Progenitor cell of endocrine pancreas (in vitro differentiated cells): ENCODE measurements at regions not wholly inside any gene's neighbourhood (a gene's known extent, or its start where the extent isn't known, plus 50 kb on each side); places are given as distances from the start of the nearest gene placed in this dataset.

Source experiments
- DNase-seq: peaks from one replicate; pipeline ENCODE4 v3.0.0; 2021; ENCODE audit warnings: low spot score; ENCODE audit not compliant: unreplicated experiment
- H3K27ac Mint-ChIP-seq: 2 replicates; pipeline ENCODE4 v1.8.0; 2021; ENCODE audit warnings: mild to moderate bottlenecking, moderate library complexity, mixed read lengths
- H3K27me3 Mint-ChIP-seq: 2 replicates; pipeline ENCODE4 v1.8.0; 2021; ENCODE audit warnings: mixed read lengths
- H3K36me3 Mint-ChIP-seq: 2 replicates; pipeline ENCODE4 v1.8.0; 2022; ENCODE audit warnings: mixed read lengths; ENCODE audit not compliant: insufficient read depth
- H3K4me1 Mint-ChIP-seq: 2 replicates; pipeline ENCODE4 v1.8.0; 2021; ENCODE audit warnings: low read depth, mixed read lengths
- H3K4me3 Mint-ChIP-seq: 2 replicates; pipeline ENCODE4 v1.8.0; 2021; ENCODE audit warnings: low read depth, mild to moderate bottlenecking, moderate library complexity, mixed read lengths
- H3K9me3 Mint-ChIP-seq: 2 replicates; pipeline ENCODE4 v1.8.0; 2021; ENCODE audit warnings: low read depth, mixed read lengths
- TF ChIP-seq, protein P1 (sequence below): fragments of 200-600 bp; sonication (generic); IDR thresholded peaks from one replicate; pipeline ENCODE4 v1.5.0; 2021; ENCODE audit warnings: antibody characterized with exemption, mild to moderate bottlenecking; ENCODE audit not compliant: unreplicated experiment

GRCh38 chr22:49331223-49331815, 496.4 kb downstream of the BRD1 start:
- no peak overlapping the region for H3K4me3 Mint-ChIP-seq
- H3K36me3 Mint-ChIP-seq, result no peaks in the 10 kb centered on the region
- peaks cover 3% of the 10 kb centered on the region for H3K9me3 Mint-ChIP-seq
- no peaks in the 10 kb centered on the region for H3K4me1 Mint-ChIP-seq
- peak; percentile 6 for DNase-seq
- no peak overlapping the region for H3K27ac Mint-ChIP-seq
- TF ChIP-seq, protein P1, sequence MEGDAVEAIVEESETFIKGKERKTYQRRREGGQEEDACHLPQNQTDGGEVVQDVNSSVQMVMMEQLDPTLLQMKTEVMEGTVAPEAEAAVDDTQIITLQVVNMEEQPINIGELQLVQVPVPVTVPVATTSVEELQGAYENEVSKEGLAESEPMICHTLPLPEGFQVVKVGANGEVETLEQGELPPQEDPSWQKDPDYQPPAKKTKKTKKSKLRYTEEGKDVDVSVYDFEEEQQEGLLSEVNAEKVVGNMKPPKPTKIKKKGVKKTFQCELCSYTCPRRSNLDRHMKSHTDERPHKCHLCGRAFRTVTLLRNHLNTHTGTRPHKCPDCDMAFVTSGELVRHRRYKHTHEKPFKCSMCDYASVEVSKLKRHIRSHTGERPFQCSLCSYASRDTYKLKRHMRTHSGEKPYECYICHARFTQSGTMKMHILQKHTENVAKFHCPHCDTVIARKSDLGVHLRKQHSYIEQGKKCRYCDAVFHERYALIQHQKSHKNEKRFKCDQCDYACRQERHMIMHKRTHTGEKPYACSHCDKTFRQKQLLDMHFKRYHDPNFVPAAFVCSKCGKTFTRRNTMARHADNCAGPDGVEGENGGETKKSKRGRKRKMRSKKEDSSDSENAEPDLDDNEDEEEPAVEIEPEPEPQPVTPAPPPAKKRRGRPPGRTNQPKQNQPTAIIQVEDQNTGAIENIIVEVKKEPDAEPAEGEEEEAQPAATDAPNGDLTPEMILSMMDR, result no peak
- peaks cover 11% of the 10 kb centered on the region for H3K27me3 Mint-ChIP-seq

DNA sequence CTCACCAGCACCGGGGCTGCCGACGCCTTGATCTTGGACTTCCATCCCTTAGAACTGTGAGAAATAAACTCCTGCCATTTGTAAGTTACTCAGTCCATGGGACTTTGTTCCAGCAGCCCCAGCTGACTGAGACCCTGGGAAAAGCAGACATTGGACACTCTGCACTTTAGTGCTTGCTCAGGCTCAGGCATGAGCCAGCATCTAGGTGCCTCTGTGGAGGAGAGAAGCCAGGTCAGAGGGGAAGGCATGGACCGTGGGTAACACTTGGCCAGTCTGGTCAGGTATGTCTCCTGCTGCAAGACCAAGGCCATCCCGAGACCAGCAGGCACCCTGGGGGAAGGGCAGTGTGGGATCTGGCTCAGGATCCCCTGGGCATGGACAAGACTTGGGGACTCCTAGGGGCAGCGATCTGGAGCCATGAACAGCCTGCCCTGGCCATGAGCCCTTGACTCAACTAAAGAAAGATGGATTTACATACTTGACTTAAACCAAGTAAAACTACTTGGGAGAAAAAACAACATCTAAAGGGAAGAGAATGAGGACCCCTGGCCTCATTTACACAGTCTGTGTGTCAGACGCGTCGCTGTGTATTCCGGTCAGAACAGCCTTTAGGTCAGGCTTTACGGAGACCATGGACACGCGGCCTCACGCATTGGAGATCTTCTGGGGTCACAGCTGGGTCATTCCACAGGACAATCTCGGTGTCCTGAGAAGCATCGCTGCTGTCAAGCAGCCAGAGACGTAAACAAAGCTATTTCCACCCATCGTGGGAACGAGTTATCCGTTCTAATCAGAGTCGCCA, 497.1 kb downstream of the BRD1 start:
- no peak overlapping the region for H3K27ac Mint-ChIP-seq
- H3K27me3 Mint-ChIP-seq, result peaks cover 11% of the 10 kb centered on the region
- peak; percentile 5 for DNase-seq

DNA sequence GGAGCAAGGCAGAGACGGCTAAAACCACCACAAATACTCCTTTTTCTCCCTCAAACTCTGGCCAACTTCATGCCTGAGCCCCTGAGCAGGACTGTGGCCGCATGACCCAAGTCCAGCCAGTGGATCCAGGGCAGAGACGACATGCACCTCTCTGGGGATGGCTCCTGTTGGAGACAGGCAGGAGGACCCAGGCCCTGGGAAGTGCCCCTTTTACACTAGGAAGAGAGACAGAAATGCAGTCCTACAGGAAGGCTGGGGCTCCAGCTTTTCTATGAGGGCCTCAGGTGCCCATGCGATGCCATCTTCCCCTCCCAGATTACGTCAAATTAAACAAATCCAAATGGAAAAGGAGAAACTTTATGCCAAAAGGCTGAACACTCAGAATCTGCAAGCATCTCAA, 498.0 kb downstream of the BRD1 start:
- H3K4me3 Mint-ChIP-seq, result no peak overlapping the region
- H3K27ac Mint-ChIP-seq, result no peak overlapping the region
- TF ChIP-seq, protein P1, result no peak
- peaks cover 3% of the 10 kb centered on the region for H3K9me3 Mint-ChIP-seq
- no peaks in the 10 kb centered on the region for H3K4me1 Mint-ChIP-seq
- peaks cover 11% of the 10 kb centered on the region for H3K27me3 Mint-ChIP-seq
- no peaks in the 10 kb centered on the region for H3K36me3 Mint-ChIP-seq
- DNase-seq, result peak; percentile 6

More for the DNA sequence above, 497.1 kb downstream of the BRD1 start:
- TF ChIP-seq, protein P1, result no peak
- peaks cover 3% of the 10 kb centered on the region for H3K9me3 Mint-ChIP-seq
- H3K4me1 Mint-ChIP-seq, result no peaks in the 10 kb centered on the region
- no peak overlapping the region for H3K4me3 Mint-ChIP-seq
- H3K36me3 Mint-ChIP-seq, result no peaks in the 10 kb centered on the region

GRCh38 chr22:49328630-49329405, 498.9 kb downstream of the BRD1 start:
- Mint-ChIP-seq H3K9me3 (peaks cover 3% of the 10 kb centered on the region), H3K27ac (no peak overlapping the region), H3K36me3 (no peaks in the 10 kb centered on the region), H3K27me3 (peaks cover 15% of the 10 kb centered on the region), H3K4me3 (no peak overlapping the region), H3K4me1 (no peaks in the 10 kb centered on the region)
- peak; percentile 3 for DNase-seq
- TF ChIP-seq, protein P1, result no peak

- TF ChIP-seq, protein P1, result no peak
- no peaks in the 10 kb centered on the region for H3K4me1 Mint-ChIP-seq
- no peak overlapping the region for H3K4me3 Mint-ChIP-seq
- H3K27me3 Mint-ChIP-seq, result peaks cover 16% of the 10 kb centered on the region
- H3K36me3 Mint-ChIP-seq, result no peaks in the 10 kb centered on the region
- no peak for DNase-seq
- no peak overlapping the region for H3K27ac Mint-ChIP-seq
- H3K9me3 Mint-ChIP-seq, result peaks cover 3% of the 10 kb centered on the region
Observed at GRCh38 chr22:49328118-49328475, 499.6 kb downstream of the BRD1 start.
